ENCODE measurements at regions not wholly inside any gene's neighbourhood (a gene's known extent, or its start where the extent isn't known, plus 50 kb on each side); places are given as distances from the start of the nearest gene placed in this dataset.

DNA sequence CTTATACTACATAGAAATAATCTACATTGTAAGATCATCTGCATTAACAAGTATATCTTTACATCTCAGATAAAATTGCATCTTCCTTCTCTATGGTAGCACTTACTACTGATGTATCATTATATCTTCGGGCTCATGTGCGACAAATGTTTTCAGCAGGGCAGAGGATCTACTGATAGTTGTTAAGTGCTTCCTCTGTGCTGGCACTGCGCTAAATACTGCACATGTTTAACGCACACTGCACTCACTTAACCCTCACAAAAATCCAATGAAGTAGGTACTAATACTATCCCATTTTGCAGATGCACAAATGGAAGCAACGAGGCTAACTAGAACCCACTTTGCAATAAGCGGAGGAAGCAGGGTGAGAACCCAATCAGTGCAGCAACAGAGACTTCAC lies 75.6 kb upstream of the USP25 start:
- no peak for TF ChIP-seq POLR2A (IDR thresholded peaks at IDR 0.05; ENCODE audit: low read length)
- TF ChIP-seq GATA1 (IDR thresholded peaks at IDR 0.05; ENCODE audit: low read depth, low read length), result no peak

Data from erythroblast (primary cell).